ENCODE measurements at regions not wholly inside any gene's neighbourhood (a gene's known extent, or its start where the extent isn't known, plus 50 kb on each side); places are given as distances from the start of the nearest gene placed in this dataset.
"Not testable (repeated sequence)": the region's sequence is repeated elsewhere in the genome, so short reads cannot be mapped to it uniquely, and the experiment has no call there.

GRCh38 chr2:62410926-62411456 is 95.0 kb downstream of the TMEM17 start:
- no peak for DNase-seq (ENCODE audit: low read depth)

DNA sequence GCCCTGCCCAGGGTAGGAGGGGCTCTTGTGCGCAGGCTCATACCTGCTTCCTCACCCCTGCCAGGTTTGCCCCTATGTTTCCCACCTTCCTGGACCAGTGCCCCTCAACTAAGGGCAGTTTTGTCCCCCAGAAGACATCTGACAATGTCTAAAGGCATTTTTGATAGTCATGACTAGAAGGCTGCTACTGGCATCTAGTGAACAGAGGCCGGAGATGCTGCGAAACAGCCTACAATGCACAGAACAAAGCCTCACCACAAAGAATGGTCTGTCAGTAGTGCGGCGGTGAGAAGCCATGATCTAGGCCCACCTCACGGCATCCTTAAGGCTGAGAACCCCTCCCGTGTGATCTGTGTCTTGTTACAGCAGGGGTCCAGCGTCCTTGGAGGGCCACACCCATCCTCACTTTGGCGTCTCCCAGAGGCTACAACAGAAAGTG is 96.0 kb downstream of the TMEM17 start:
- DNase-seq (ENCODE audit: low read depth): no peak

GRCh38 chr2:62409442-62409841 is 96.6 kb downstream of the TMEM17 start:
- DNase-seq (ENCODE audit: low read depth): no peak

DNA sequence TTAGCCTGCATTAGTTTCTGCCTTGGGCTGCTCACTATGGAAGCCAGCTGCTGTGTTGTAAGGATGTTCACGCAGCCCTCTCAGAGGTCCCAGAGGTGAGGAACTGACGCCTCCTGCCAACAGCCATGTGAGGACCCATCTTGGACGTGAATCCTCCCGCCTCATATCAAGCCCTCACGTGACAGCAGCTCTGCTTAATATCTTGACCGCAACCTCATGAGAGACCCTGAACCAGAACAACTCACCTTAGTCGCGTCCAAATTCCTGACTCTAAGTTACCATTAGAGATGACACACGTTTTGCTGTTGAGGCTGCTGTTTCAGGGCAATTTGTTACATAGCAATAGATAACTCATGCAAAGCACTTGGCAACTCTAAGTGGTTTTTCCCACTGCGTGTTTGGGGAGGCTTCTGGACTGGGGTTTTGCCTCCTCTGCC is 97.7 kb downstream of the TMEM17 start:
- DNase-seq (ENCODE audit: low read depth): no peak

GRCh38 chr2:62407838-62408237 is 98.2 kb downstream of the TMEM17 start:
- no peak for DNase-seq (ENCODE audit: low read depth)

- DNase-seq (ENCODE audit: low read depth): no peak
Observed at GRCh38 chr2:62407401-62407800, 98.6 kb downstream of the TMEM17 start.

- no peak for DNase-seq (ENCODE audit: low read depth)
Observed at GRCh38 chr2:62406573-62407043, 99.4 kb downstream of the TMEM17 start.

DNA sequence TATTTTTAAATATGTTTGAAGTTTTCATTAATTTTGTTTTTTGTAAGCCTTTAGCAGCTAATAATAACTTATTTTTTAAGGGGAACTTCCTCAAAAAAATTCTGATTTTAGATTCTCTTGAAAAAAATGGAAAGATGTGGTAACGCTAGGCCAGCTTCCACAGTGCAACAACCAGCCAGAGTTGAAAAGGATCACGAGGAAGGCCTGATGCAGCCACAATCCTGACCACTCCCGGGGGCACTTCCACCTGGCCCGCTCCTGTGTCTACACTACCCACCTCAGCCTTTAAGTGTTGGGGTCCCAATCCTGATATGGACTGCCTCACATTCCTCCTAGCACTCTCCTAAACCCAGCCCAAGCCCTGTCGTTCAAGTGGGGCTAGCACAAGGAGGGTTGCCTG is 101.1 kb downstream of the TMEM17 start:
- no peak for DNase-seq (ENCODE audit: low read depth)

GRCh38 chr2:62402156-62402555 is 103.8 kb downstream of the TMEM17 start:
- DNase-seq (ENCODE audit: low read depth): no peak

DNA sequence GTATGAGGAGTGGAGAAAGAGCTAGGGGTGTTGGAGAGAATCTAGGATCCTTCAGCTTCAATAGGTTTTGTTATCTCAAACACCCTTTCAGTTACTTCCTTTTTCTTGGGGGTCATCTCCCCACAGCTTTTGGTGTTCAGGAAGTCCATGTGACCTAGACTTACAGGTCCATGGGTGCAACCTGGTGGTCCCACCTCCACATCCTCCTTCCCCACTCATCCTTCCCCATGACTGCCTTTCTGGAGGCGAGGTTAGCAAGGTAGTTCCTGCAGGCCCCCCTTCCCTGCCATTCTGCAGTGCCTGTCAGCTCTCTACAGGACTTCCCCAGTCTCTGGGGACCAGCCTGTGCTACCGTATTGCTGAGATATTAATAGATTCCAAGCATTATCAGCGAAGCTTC is 107.6 kb downstream of the TMEM17 start:
- no peak for DNase-seq (ENCODE audit: low read depth)

- no peak for DNase-seq (ENCODE audit: low read depth)
Observed at GRCh38 chr2:62396880-62397279, 109.1 kb downstream of the TMEM17 start.

GRCh38 chr2:62393293-62393692 is 112.7 kb downstream of the TMEM17 start:
- no peak for DNase-seq (ENCODE audit: low read depth)

DNA sequence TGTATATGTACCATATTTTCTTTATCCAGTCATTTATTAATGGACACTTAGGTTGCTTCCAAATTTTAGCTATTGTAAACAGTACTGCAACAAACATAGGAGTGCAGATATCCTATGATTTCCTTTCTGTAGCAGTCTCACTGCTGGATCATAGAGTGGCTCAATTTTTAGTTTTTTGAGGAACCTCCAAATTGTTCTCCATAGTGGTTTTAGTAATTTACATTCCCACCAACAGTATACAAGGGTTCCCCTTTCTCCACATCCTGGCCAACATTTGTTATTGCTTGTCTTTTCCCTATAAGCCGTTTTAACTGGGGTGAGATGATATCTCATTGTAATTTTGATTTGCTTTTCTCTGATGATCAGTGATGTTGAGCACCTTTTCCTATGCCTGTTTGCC is 114.3 kb downstream of the TMEM17 start:
- DNase-seq (ENCODE audit: low read depth): no peak

DNA sequence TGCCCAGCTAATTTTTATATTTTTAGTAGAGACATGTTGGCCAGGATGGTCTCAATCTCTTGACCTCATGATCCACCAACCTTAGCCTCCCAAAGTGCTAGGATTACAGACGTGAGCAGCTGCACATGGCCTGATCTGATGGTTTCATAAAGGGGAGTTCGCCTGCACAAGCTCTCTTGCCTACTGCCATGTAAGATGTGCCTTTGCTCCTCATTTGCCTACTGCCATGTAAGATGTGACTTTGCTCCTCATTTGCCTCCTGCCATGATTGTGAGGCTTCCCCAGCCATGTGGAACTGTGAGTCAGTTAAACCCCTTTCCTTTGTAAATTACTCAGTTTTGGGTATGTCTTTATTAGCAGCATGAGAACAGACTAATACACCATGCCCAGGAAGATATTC is 119.6 kb downstream of the TMEM17 start:
- not testable (repeated sequence) for DNase-seq (ENCODE audit: low read depth)

GRCh38 chr2:62383846-62384245 is 122.1 kb downstream of the TMEM17 start:
- DNase-seq (ENCODE audit: low read depth): no peak

- no peak for DNase-seq (ENCODE audit: low read depth)
Observed at GRCh38 chr2:62382757-62383156, 123.2 kb downstream of the TMEM17 start.

DNA sequence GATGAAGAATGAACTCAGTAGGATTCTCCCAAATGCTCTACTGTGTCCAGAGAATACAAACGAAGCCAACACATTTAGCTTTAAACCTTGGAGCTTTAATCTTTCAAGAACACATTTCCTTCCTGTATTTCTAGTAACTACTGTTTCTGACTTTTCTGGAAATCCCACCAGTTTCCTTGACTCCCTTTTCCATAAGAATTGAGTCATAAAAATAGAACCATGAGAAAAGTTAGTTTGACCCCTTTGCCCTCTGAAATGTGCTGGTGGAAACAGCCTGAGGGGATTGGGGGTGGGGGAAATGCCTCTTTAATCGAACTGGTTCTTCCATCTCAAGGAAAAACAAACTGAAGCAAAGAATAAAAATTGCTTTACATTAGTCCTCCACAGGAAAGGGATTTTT is 123.9 kb downstream of the TMEM17 start:
- no peak for DNase-seq (ENCODE audit: low read depth)

GRCh38 chr2:62381656-62382055 is 124.3 kb downstream of the TMEM17 start:
- no peak for DNase-seq (ENCODE audit: low read depth)

DNA sequence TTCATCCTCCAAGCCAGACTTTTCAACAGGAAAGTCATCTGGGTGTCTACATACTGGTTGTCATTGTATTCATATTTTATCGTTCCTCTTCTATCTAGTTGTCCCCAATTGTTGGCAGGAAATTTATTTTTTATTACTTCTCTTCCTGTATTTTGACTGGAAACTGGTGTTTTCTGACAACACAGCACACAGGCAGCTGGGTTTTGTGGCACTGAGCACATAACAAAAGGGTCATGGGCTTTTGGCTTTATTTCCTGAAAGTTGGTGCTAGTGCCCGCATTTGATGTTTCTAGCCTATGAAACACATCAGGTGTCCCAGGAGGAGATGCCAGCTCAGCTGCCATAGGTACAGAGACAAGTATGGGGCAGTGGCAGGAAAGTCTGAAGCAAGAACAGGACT is 126.4 kb downstream of the TMEM17 start:
- DNase-seq (ENCODE audit: low read depth): no peak

DNA sequence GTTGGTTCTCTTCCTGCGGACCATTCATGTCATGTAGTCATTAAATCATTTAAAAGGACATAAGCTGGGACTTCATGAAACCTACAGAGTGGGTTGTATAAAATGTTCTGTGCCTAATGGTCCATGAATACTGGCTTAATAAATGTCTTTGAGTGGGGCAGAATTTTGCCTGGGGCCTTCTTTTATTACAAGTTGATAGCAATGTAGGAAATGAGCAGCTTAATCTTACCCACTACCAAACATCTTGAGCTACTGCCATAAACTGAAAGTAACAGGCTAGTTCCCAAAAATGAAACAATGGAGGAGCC is 130.9 kb downstream of the TMEM17 start:
- DNase-seq (ENCODE audit: low read depth): no peak

GRCh38 chr2:62374301-62375112 is 131.5 kb downstream of the TMEM17 start:
- DNase-seq (ENCODE audit: low read depth): no peak

DNA sequence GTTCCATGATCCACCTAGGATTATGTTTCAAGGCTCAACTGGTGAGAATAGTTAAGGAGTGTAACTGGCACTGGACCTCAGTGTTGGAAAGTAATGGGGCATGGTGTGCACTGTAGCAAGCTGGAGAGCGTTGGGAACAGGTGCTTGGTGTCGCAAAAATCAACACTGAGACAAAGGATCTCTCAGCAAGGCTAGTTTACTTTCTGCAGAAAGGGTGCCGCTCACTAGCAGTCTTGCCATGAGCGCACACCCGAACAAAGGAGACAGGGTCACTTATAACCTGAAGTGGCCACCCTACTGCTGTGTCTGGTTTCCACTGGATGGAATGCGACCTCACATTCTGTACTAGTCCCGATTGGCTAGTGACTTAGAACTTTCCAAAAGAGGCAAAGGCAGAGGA is 133.2 kb downstream of the TMEM17 start:
- no peak for DNase-seq (ENCODE audit: low read depth)

Measured in forelimb muscle (tissue), 1 donor.